ENCODE measurements at regions not wholly inside any gene's neighbourhood (a gene's known extent, or its start where the extent isn't known, plus 50 kb on each side); places are given as distances from the start of the nearest gene placed in this dataset.
"Not testable (repeated sequence)": the region's sequence is repeated elsewhere in the genome, so short reads cannot be mapped to it uniquely, and the experiment has no call there.

DNA sequence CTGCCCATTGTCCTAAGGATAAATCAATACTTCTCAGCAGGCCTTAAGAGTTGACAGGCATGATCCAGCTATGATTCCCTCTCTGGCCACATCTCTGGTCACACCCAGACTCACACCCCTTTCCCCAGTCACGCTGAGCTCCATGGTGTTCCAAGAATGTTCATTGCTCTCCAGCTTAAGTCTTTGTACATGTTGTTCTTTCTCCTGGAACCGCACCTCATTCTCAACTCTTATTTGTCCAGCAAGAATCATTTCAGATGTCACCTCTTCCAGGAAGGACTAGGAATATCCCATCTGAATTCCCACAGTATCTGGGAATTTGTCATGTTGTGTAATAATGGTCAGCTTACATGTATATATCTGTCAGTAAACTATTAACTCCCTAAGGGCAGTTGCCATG lies 118.3 kb upstream of the GALNT15 start:
- DNase-seq, result no peak

- no peak for DNase-seq
These were observed 116.0 kb upstream of the GALNT15 start for GRCh38 chr3:16058521-16058920.

DNA sequence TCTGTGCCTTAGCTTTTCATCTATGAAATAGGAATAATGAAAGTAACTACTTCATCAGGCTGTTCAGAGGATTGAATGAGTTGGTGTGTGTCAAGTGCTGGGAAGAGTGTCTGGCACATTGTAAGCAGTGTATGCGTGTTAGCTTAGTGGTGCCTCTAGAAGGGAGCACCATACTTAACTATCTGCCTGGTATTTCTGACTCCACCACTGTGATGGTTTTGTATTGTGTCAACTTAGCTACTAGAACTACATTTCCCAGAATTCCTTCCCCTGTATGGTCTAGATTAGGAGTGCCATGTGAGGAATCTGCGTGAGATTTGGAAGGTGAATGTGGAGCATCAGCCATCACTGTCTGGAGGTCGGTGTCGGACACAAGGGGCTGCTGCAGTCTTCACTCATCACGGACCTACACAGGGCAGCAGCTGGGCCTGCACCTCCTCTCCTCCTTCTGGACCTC lies 115.4 kb upstream of the GALNT15 start:
- DNase-seq, result no peak

DNA sequence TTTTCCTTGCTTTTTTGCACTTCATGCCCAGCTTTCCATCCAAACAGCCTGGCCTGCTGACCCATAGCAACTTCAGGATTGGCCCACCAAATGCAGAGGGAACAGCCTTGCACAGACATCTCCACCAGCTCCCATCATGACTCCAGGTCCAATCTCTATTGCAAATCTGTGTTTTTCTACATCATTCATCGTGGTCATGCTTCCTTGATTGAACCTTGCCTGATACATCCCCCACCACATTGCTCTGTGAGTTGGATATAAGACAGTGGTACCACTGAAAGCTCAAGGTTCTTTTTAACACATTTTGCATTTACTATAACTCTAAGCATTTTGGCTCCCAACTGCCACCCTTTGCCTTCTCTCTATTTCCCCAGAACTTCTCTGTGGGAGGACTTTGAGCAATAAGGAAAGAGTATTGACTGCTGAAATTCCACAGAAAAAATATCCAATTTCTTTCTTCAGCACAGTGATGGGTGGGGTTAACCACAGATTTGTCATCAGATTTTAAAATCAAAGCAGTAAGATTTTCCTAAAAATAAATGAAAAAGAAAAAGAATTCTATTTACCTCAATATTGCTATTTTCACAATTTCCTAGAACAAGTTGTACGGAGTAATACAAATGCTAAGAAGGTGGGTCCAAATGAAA lies 114.6 kb upstream of the GALNT15 start:
- DNase-seq, result no peak

- DNase-seq, result no peak
These were observed 114.1 kb upstream of the GALNT15 start for GRCh38 chr3:16060358-16060852.

GRCh38 chr3:16060945-16061344 lies 113.5 kb upstream of the GALNT15 start:
- no peak for DNase-seq

DNA sequence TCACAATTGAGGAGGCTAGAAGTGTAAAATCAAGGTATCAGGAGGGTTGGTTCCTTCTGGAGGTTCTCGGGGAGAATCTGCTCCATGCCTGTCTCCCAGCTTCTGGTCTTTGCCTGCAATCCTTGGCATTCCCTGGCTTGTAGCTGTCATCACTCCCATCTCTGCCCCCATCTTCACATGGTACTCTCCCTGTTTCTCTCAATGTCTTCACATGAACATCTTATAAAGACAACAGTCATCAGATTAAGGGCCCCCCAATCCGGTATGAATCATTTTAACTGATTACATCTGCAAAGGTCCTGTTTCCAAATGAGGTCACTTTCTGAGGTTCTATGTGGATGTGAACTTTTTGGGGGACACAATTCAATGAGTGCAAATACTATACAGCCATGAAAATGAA lies 113.0 kb upstream of the GALNT15 start:
- no peak for DNase-seq

DNA sequence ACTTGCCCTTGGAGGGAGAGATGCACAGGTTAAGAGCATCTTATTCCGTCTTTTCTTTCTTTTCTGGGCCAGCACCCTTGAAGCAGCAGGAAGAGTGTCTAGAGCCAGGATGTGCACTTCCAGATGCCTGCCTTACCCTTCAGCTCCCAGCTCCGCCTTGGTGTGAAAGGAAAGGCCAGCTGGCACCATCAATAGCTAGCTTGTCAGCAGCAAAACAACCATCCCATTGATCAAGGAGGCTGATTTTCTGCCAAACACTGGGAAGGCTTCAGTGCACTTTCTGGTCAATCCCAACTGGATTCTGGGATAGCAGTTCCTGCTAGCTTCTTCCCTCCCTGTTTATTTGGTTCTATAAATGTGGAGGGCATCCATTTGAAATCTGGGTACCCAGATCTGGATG lies 110.9 kb upstream of the GALNT15 start:
- no peak for DNase-seq

GRCh38 chr3:16064642-16065414 lies 109.7 kb upstream of the GALNT15 start:
- no peak for DNase-seq

- no peak for DNase-seq
These were observed 107.9 kb upstream of the GALNT15 start for GRCh38 chr3:16066545-16066944.

- DNase-seq, result no peak
These were observed 107.5 kb upstream of the GALNT15 start for GRCh38 chr3:16066975-16067374.

GRCh38 chr3:16067837-16068471 lies 106.5 kb upstream of the GALNT15 start:
- DNase-seq, result no peak

DNA sequence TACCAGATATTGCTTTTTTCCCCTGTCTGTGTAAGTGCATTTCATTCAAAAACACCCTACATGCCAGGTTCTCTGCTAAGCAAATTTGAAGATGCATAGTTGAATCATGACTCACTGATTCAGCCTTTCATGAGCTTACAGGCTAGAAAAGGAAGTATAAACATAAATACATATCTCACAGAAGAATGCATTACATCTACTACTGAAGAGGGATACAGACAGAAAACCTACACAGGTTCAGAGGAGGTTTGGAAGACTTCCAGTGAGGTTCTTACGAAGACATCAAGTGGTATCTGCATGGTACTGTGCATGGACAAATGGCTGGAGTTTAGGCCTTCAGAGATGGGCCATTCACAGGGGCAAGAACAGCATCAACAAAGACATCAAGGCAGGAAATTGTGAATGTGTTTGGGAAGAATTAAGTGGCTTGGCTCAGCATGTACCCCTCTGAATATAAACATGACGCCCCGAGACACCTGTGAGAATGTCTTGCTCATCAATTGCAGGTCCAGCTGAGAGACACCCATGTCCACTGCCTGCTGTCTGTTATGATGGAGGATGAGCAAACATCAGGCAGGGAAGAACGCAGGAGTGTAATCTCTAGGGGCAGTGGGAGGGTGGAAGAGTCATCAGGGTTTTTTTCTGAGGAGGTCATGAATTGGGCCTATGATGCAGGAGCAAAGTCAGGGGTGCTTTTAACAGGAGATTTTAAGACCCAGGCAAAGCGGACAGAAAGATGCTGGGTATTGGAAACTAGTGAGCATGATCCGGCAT lies 105.1 kb upstream of the GALNT15 start:
- DNase-seq, result no peak

- DNase-seq, result no peak
These were observed 103.8 kb upstream of the GALNT15 start for GRCh38 chr3:16070707-16071106.

GRCh38 chr3:16071206-16071605 lies 103.3 kb upstream of the GALNT15 start:
- no peak for DNase-seq

DNA sequence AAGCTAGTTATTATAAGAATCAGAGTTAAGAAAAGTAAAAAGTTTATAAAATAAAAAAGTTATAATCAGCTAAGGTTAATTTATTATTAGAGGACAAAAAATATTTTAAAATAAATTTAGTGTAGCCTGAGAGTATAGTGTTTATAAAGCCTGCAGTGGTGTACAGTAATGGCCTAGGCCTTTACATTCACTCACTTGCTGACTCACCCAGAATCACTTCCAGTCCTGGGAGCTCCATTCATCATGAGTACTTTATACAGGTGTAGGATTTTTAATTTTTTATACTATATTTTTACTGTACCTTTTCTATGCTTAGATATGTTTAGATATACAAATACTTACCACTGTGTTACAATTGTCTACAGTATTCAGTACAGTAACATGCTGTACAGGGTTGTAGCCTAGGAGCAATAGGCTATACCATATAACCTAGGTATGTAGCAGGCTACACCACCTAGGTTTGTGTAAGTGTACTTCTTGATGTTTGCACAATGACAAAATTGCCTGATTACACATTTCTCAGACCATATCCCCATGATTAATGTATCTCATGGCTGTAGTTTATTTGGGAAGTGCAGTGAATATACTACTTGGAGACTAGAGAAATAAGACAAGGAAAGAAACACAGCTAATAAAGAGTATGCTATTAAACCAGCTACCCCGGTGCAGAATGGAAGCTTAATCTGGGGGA lies 101.9 kb upstream of the GALNT15 start:
- no peak for DNase-seq

DNA sequence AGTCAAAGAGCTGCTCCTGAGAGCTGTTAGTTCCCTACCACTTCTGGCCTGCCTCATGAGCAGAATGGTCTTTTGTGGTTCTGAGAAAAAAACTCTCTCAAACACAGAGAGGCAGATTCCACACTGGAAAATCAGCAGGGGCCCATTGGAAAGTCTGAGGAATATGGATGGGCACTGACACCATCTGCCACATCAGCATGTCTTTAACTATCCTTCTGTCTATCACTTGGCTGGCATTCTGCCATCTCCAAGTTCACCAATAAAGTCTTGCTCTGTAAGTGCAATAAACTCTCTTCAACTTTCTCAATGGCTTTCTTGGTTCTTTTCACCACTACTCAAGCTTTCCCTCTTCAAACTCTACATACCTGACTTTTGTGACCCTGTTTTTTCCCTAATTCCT lies 101.3 kb upstream of the GALNT15 start:
- no peak for DNase-seq

DNA sequence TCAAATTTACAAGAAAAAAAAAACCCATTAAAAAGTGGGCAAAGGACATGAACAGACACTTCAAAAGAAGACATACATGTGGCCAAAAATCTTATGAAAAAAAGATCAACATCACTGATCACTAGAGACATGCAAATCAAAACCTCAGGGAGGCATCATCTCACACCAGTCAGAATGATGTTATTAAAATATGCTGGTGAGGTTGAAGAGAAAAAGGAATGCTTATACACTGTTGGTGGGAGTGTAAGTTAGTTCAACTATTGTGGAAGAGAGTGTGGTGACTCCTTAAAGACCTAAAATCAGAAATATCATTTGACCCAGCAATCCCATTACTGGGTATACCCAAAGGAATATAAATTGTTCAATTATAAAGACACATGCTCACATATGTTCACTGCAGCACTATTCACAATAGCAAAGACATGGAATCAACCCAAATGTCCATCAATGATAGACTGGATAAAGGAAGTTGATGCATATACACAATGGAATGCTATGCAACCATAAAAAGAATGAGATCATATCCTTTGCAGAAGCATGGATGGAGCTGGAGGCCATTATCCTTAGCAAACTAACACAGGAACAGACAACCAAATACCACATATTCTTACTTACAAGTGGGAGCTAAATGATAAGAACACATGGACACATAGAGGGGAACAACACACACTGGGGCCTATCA lies 100.3 kb upstream of the GALNT15 start:
- not testable (repeated sequence) for DNase-seq

GRCh38 chr3:16075647-16076046 lies 98.8 kb upstream of the GALNT15 start:
- DNase-seq, result no peak

DNA sequence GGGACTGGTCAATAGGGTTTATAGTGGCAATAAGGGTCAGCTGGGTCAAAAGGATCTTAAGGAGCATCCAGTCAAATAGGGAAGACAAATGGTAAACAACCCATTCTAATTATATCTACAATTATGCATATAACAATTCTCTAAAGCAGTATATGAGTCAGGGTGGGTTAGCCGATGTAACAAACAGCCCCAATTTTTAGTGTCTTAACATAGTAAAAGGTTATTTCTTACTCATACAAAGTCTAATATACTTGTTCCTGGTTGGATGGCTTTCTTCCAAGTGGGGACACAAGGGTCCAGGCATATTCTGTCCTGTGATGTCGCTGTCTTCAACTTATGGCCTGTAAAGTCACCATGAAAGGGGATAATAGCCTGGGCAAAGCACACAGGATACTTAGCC lies 97.9 kb upstream of the GALNT15 start:
- no peak for DNase-seq

DNA sequence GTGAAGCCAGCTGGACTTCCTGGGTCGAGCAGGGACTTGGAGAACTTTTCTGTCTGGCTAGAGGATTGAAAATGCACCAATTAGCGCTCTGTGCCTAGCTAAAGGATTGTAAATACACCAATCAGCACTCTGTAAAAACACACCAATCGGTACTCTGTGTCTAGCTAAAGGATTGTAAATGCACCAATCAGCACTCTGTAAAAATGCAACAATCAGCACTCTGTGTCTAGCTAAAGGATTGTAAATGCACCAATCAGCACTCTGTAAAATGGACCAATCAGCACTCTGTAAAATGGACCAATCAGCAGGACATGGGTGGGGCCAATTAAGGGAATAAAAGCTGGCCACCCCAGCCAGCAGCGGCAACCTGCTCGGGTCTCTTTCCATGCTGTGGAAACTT lies 97.3 kb upstream of the GALNT15 start:
- not testable (repeated sequence) for DNase-seq

DNA sequence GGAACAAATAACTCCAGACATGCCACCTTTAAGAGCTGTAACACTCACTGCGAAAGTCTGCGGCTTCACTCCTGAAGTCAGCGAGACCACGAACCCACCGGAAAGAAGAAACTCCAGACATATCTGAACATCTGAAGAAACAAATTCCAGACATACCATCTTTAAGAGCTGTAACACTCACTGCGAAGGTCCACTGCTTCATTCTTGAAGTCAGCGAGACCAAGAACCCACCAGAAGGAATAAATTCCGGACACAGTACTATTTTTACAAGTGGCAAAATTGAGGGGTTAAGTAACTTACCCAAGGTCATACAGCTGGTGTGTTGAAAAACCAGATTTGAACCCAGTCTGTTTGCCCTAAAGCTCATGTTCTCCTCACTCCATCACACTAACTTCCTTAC lies 96.8 kb upstream of the GALNT15 start:
- not testable (repeated sequence) for DNase-seq

Measured in AML-193 (cell line).